ENCODE measurements at regions not wholly inside any gene's neighbourhood (a gene's known extent, or its start where the extent isn't known, plus 50 kb on each side); places are given as distances from the start of the nearest gene placed in this dataset.

DNA sequence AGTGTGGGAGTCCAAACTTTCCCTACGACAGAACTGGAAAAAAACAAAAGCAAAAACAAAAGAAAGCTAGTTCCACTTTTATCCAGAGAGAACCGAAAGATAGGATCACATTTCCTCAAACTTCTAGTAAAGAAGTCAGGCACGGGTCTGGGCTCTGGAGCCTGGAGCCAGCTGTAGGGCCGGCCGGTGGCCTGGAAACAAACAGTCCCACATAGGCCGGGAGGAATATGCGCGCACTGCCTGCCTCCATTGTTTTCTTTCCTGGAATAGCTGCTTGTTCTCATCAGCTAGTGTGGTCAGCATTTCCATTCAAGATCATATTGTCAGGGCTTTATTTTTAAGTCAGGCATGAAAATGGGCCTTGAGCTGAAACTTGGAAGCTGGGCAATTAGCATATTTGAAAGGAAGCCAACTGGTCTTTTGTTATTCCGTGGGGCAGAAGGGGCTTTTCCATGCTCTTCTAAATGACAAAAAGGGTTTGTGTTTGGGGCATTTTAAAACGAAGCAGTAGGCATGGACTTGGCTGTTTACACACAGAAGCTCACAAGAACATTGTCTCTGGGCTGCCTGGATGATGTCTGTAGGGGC lies 58.7 kb upstream of the RFX8 start:
- no peak for TF ChIP-seq POLR2A (IDR thresholded peaks at IDR 0.05)
- TF ChIP-seq POLR2AphosphoS5 (IDR thresholded peaks at IDR 0.05), result no peak
- no peak for TF ChIP-seq CTCF (IDR thresholded peaks at IDR 0.05)

All from prostate gland (tissue), 2 donors.